ENCODE measurements at regions not wholly inside any gene's neighbourhood (a gene's known extent, or its start where the extent isn't known, plus 50 kb on each side); places are given as distances from the start of the nearest gene placed in this dataset.
A peak's percentile ranks its signal among the peaks of the same experiment; 100 is the strongest.

DNA sequence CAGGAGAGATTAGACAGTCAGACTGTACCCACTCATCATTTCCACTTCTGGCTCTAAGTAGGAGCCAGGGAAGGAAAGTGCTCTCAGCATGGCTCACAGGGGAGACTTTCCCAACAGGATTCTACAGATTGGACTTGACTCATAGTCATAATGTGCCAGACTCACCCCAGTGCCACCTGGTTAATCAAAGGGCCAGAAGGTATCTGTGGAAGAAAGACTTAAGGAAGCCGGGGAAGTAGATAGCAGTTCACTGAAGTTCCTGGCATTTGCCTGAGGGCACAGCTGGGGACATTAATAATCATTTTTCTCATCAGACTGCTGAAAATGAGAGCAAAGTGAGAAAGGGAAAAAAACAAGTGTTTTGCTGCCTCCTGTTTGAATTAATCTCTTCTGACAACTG, 717.5 kb downstream of the TUSC7 start:
- intact Hi-C loops (cut with DNase I) = no loop called here
- no peaks in the 10 kb centered on the region for H3K4me1 ChIP-seq (replicated peaks)
- TF ChIP-seq POLR2AphosphoS5 (IDR thresholded peaks at IDR 0.05) = no peak
- TF ChIP-seq, protein P1, sequence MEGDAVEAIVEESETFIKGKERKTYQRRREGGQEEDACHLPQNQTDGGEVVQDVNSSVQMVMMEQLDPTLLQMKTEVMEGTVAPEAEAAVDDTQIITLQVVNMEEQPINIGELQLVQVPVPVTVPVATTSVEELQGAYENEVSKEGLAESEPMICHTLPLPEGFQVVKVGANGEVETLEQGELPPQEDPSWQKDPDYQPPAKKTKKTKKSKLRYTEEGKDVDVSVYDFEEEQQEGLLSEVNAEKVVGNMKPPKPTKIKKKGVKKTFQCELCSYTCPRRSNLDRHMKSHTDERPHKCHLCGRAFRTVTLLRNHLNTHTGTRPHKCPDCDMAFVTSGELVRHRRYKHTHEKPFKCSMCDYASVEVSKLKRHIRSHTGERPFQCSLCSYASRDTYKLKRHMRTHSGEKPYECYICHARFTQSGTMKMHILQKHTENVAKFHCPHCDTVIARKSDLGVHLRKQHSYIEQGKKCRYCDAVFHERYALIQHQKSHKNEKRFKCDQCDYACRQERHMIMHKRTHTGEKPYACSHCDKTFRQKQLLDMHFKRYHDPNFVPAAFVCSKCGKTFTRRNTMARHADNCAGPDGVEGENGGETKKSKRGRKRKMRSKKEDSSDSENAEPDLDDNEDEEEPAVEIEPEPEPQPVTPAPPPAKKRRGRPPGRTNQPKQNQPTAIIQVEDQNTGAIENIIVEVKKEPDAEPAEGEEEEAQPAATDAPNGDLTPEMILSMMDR (IDR thresholded peaks at IDR 0.05) = no peak
- TF ChIP-seq POLR2A (IDR thresholded peaks at IDR 0.05) = no peak
- no peaks in the 10 kb centered on the region for H3K9me3 ChIP-seq
- no peak overlapping the region for H3K27ac ChIP-seq
- H3K27me3 ChIP-seq (replicated peaks; ENCODE audit: insufficient read depth) = no peaks in the 10 kb centered on the region
- H3K36me3 ChIP-seq = no peaks in the 10 kb centered on the region
- WGBS = 81% methylated on average over 1 of the region's 1 CpG
- no peak overlapping the region for H3K4me3 ChIP-seq
- DNase-seq (ENCODE audit: low spot score) = no peak

DNA sequence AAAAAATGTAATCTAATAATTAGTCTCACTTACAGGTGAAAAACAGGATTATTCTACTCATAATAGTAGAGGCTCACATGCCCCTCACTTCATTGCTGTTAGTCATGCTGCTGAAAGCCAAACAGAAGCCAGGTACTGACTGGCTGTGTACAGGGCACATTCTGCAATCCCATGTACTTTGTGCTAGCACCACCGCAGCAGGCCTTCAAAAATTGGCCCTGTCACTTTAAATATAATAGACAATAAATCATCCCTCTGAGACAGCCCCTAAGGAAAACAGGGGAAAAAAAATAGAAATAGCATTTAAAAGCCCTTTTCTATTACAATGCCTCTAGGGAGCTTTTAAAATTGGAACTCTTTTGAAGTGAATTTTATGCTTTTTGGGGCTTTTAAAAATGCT, 723.8 kb downstream of the TUSC7 start:
- Histone ChIP-seq H3K4me3 (no peak overlapping the region), H3K9me3 (no peaks in the 10 kb centered on the region), H3K36me3 (no peaks in the 10 kb centered on the region), H3K27ac (no peak overlapping the region), H3K4me1 (replicated peaks) (no peaks in the 10 kb centered on the region), H3K27me3 (replicated peaks; ENCODE audit: insufficient read depth) (no peaks in the 10 kb centered on the region)
- intact Hi-C loops (cut with DNase I) = no loop called here
- TF ChIP-seq POLR2A (IDR thresholded peaks at IDR 0.05) (no peak), POLR2AphosphoS5 (IDR thresholded peaks at IDR 0.05) (no peak)
- TF ChIP-seq, protein P1 (IDR thresholded peaks at IDR 0.05) = no peak
- 24% methylated on average over 1 of the region's 1 CpG for WGBS
- no peak for DNase-seq (ENCODE audit: low spot score)

DNA sequence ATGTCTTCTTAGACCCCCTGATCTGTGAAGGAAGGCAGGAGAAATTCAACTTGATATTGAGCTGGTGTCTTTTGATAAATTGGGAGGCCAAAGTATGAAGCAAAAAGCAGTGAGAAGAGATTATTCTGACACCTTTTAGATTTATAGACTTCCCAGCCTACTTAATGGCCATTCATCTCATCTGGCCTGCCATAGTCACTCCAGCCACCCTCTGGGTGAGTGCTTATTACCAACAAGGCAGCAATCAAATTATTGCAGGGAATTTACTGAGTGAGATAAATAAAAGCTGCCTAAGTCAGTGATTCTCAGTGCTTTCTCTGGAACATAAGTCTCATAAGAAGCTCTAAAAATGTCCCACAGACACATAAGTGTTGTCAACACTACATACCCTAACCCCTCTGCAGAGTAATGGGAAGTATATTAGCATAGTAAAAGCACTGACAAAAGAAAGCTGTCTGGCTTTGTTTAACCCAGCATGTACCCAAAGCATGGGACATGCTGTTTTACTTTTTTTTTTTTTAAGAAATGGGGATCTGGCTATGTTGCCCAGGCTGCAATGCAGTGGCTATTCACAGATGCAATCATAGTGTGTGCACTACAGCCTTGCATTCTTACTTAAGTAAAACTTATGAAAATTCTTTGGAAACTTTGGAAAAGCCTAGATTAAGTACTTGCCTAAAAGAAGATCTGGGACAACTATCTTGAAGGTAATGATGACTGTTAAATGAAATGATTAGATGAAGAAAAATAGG, 725.3 kb downstream of the TUSC7 start:
- intact Hi-C loops (cut with DNase I) = no loop called here
- Histone ChIP-seq H3K27me3 (replicated peaks; ENCODE audit: insufficient read depth) (no peaks in the 10 kb centered on the region), H3K4me1 (replicated peaks) (no peaks in the 10 kb centered on the region), H3K36me3 (no peaks in the 10 kb centered on the region), H3K4me3 (no peak overlapping the region), H3K9me3 (no peaks in the 10 kb centered on the region), H3K27ac (no peak overlapping the region)
- no peak for DNase-seq (ENCODE audit: low spot score)
- TF ChIP-seq, protein P1 (IDR thresholded peaks at IDR 0.05) = no peak
- no peak for TF ChIP-seq POLR2A (IDR thresholded peaks at IDR 0.05)
- no peak for TF ChIP-seq POLR2AphosphoS5 (IDR thresholded peaks at IDR 0.05)

DNA sequence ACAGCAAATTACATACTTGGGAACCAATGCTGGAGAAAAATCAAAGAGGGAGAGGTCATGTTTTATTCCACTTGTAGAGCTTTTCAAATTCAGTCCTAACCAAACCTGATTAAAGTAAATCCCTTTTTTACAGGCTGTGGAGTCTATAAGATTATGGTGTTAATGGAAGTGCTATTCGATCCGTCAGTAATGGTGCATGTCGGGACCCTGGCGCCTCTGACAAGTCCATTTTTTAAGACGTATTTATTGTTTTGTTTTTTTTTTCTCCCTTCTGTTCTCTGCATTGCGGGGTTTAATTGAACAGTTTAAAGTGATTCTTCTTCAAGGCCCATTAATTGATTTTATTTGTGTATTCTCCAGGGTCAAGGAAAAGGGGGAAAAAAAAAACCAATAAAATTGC, 725.9 kb downstream of the TUSC7 start:
- TF ChIP-seq POLR2AphosphoS5 (IDR thresholded peaks at IDR 0.05) (no peak), POLR2A (IDR thresholded peaks at IDR 0.05) (no peak)
- TF ChIP-seq, protein P1 (IDR thresholded peaks at IDR 0.05) = no peak
- Histone ChIP-seq H3K27ac (no peak overlapping the region), H3K4me3 (no peak overlapping the region), H3K4me1 (replicated peaks) (no peaks in the 10 kb centered on the region), H3K27me3 (replicated peaks; ENCODE audit: insufficient read depth) (no peaks in the 10 kb centered on the region), H3K36me3 (no peaks in the 10 kb centered on the region), H3K9me3 (no peaks in the 10 kb centered on the region)
- intact Hi-C loops (cut with DNase I) = no loop called here
- no peak for DNase-seq (ENCODE audit: low spot score)
- 81% methylated on average over 6 of the region's 6 CpGs for WGBS

DNA sequence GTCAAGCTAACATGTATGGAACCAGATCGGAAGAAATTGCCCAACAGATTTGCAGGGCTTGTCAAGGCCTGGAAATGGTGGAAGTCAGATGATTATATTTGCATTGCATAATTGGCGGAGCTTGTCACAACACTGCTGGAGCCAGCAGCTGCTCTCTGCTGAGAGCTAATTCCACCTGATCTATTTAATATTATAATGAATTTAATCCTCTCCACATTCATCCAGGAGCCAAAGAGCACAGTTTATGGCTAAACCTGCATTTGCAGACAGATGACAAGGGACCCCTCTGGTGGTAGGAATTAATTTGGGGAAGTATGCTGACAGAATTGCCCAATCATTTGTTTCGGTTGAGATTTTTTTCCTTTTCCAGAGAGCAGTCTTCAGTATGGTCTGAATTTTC, 730.2 kb downstream of the TUSC7 start:
- Histone ChIP-seq H3K36me3 (no peaks in the 10 kb centered on the region), H3K4me1 (replicated peaks) (no peaks in the 10 kb centered on the region), H3K27me3 (replicated peaks; ENCODE audit: insufficient read depth) (no peaks in the 10 kb centered on the region), H3K4me3 (no peak overlapping the region), H3K9me3 (no peaks in the 10 kb centered on the region), H3K27ac (no peak overlapping the region)
- 83% methylated on average over 3 of the region's 3 CpGs for WGBS
- DNase-seq (ENCODE audit: low spot score) = no peak
- no peak for TF ChIP-seq POLR2A (IDR thresholded peaks at IDR 0.05)
- TF ChIP-seq, protein P1 (IDR thresholded peaks at IDR 0.05) = peak in 2 of 4 experiments; percentile 11 to 17
- no peak for TF ChIP-seq POLR2AphosphoS5 (IDR thresholded peaks at IDR 0.05)
- intact Hi-C loops (cut with DNase I) = no loop called here

Measured in prostate gland (tissue), 2 donors.